GM23338 (cell line): ENCODE measurements at regions not wholly inside any gene's neighbourhood (a gene's known extent, or its start where the extent isn't known, plus 50 kb on each side); places are given as distances from the start of the nearest gene placed in this dataset.

Experiments
- ATAC-seq: fragments of 200-7000 bp; cut with Tn5 transposase; 3 replicates; pipeline ENCODE4 v1.9.1; 2020
- DNase-seq: peaks from one replicate; pipeline ENCODE4 v3.0.0-alpha.2; 2015; ENCODE audit warnings: low spot score
- H2AFZ ChIP-seq: fragments of 200-600 bp; sonication (generic); 2 replicates; pipeline ENCODE4 v1.8.0; 2016; ENCODE audit warnings: antibody characterized with exemption, mild to moderate bottlenecking, moderate library complexity
- H3F3A ChIP-seq: fragments of 200-600 bp; sonication (generic); replicated peaks from 2 replicates; pipeline ENCODE4 v1.8.0; 2017; ENCODE audit warnings: antibody characterized with exemption, mixed run types, low read depth
- H3K27ac ChIP-seq: fragments of 200-600 bp; sonication (generic); 2 replicates; pipeline ENCODE4 v1.6.1; 2016; ENCODE audit warnings: low read depth
- H3K27me3 ChIP-seq: fragments of 200-600 bp; sonication (generic); 2 replicates; pipeline ENCODE4 v1.8.0; 2016; ENCODE audit warnings: mild to moderate bottlenecking, mixed run types, moderate library complexity; ENCODE audit not compliant: insufficient read depth
- H3K36me3 ChIP-seq: fragments of 200-600 bp; sonication (generic); 2 replicates; pipeline ENCODE4 v1.8.0; 2016; ENCODE audit warnings: mild to moderate bottlenecking; ENCODE audit not compliant: insufficient read depth
- H3K4me1 ChIP-seq: fragments of 200-600 bp; sonication (generic); 2 replicates; pipeline ENCODE4 v1.8.0; 2016; ENCODE audit warnings: mild to moderate bottlenecking, moderate library complexity; ENCODE audit not compliant: insufficient read depth
- H3K4me2 ChIP-seq: fragments of 200-600 bp; sonication (generic); 2 replicates; pipeline ENCODE4 v1.7.1; 2017; ENCODE audit warnings: mixed run types
- H3K4me3 ChIP-seq: fragments of 200-600 bp; sonication (generic); 2 replicates; pipeline ENCODE4 v1.6.1; 2016; ENCODE audit warnings: mixed run types
- H3K79me2 ChIP-seq: fragments of 200-600 bp; sonication (generic); replicated peaks from 2 replicates; pipeline ENCODE4 v1.8.0; 2017; ENCODE audit warnings: mild to moderate bottlenecking; ENCODE audit not compliant: insufficient read depth
- H3K9me2 ChIP-seq: fragments of 200-600 bp; sonication (generic); 2 replicates; pipeline ENCODE4 v1.8.0; 2017; ENCODE audit not compliant: insufficient read depth
- H4K20me1 ChIP-seq: fragments of 200-600 bp; sonication (generic); replicated peaks from 2 replicates; pipeline ENCODE4 v1.8.0; 2017; ENCODE audit warnings: mild to moderate bottlenecking; ENCODE audit not compliant: insufficient read depth
- H3K27ac Mint-ChIP-seq: 2 replicates; pipeline ENCODE4 v1.8.0; 2020; ENCODE audit warnings: inconsistent platforms, mild to moderate bottlenecking, moderate library complexity, mixed read lengths
- H3K27me3 Mint-ChIP-seq: 3 replicates; pipeline ENCODE4 v1.8.0; 2022; ENCODE audit warnings: low read depth, mild to moderate bottlenecking, moderate library complexity, mixed read lengths, inconsistent platforms; ENCODE audit not compliant: insufficient read depth, poor library complexity
- H3K36me3 Mint-ChIP-seq: 3 replicates; pipeline ENCODE4 v1.8.0; 2021; ENCODE audit warnings: low read depth, mild to moderate bottlenecking, inconsistent platforms, moderate library complexity, mixed read lengths
- H3K4me1 Mint-ChIP-seq: 3 replicates; pipeline ENCODE4 v1.8.0; 2020; ENCODE audit warnings: mild to moderate bottlenecking, inconsistent platforms, mixed read lengths
- H3K4me3 Mint-ChIP-seq: 3 replicates; pipeline ENCODE4 v1.8.0; 2021; ENCODE audit warnings: moderate library complexity, mild to moderate bottlenecking, inconsistent platforms, mixed read lengths
- H3K9me3 Mint-ChIP-seq: 3 replicates; pipeline ENCODE4 v1.8.0; 2020; ENCODE audit warnings: moderate library complexity, mild to moderate bottlenecking, inconsistent platforms, mixed read lengths
- CREB1 ChIP-seq: fragments of 250-450 bp; sonication (Bioruptor Pico); IDR thresholded peaks from 2 replicates; pipeline ENCODE4 v1.5.0; 2020; ENCODE audit warnings: low read depth, mild to moderate bottlenecking, moderate library complexity
- CTCF ChIP-seq, 2 experiments: fragments of 200-600 bp in 1 of 2; sonication (generic) in 1 of 2; conservative IDR thresholded peaks; 2 replicates each; pipeline versions ENCODE4 v1.5.1 to v1.6.1; 2016 to 2017; ENCODE audit warnings: antibody characterized with exemption in 2 of 2, low read depth in 2 of 2, mild to moderate bottlenecking in 2 of 2, moderate library complexity in 1 of 2
- ETS1 ChIP-seq: IDR thresholded peaks from 2 replicates; pipeline ENCODE4 v1.6.1; 2016; ENCODE audit warnings: antibody characterized with exemption
- EZH2 ChIP-seq: fragments of 200-600 bp; sonication (generic); IDR thresholded peaks from one replicate; pipeline ENCODE4 v1.8.0; 2017; ENCODE audit warnings: antibody characterized with exemption, mild to moderate bottlenecking, low read depth; ENCODE audit not compliant: unreplicated experiment
- EZH2phosphoT487 ChIP-seq: fragments of 200-600 bp; sonication (generic); IDR thresholded peaks from one replicate; pipeline ENCODE4 v1.8.1; 2018; ENCODE audit warnings: antibody characterized with exemption; ENCODE audit not compliant: unreplicated experiment
- JUNB ChIP-seq: IDR thresholded peaks from one replicate; pipeline ENCODE4 v1.6.1; 2016; ENCODE audit warnings: antibody characterized with exemption; ENCODE audit not compliant: unreplicated experiment
- NANOG ChIP-seq: IDR thresholded peaks from 2 replicates; pipeline ENCODE4 v1.6.1; 2016; ENCODE audit warnings: antibody characterized with exemption, borderline replicate concordance
- POLR2AphosphoS5 ChIP-seq: IDR thresholded peaks from 2 replicates; pipeline ENCODE4 v1.6.1; 2016; ENCODE audit warnings: antibody characterized with exemption, low read depth
- REST ChIP-seq: IDR thresholded peaks from one replicate; pipeline ENCODE4 v1.6.1; 2018; ENCODE audit warnings: antibody characterized with exemption; ENCODE audit not compliant: unreplicated experiment
- STAT1 ChIP-seq: IDR thresholded peaks from one replicate; pipeline ENCODE4 v1.6.1; 2016; ENCODE audit warnings: antibody characterized with exemption; ENCODE audit not compliant: unreplicated experiment
- ZNF114 ChIP-seq: fragments of 250-450 bp; sonication (Bioruptor Pico); IDR thresholded peaks from 2 replicates; pipeline ENCODE4 v1.5.0; 2020; ENCODE audit warnings: mild to moderate bottlenecking, moderate library complexity
- ZNF331 ChIP-seq: fragments of 250-450 bp; sonication (Bioruptor Pico); IDR thresholded peaks from 2 replicates; pipeline ENCODE4 v1.5.0; 2020; ENCODE audit warnings: low read depth, mild to moderate bottlenecking, moderate library complexity
- ZNF462 ChIP-seq: fragments of 250-450 bp; sonication (Bioruptor Pico); IDR thresholded peaks from 2 replicates; pipeline ENCODE4 v1.5.0; 2020; ENCODE audit warnings: mild to moderate bottlenecking, moderate library complexity

GRCh38 chr7:25756601-25757000, 395.4 kb upstream of the NFE2L3 start:
- Mint-ChIP-seq H3K9me3 (no peaks in the 10 kb centered on the region; the same call in 2 of the 3 replicates), H3K4me3 (no peak overlapping the region), H3K4me1 (peaks cover 36% of the 10 kb centered on the region), H3K27ac (no peak overlapping the region), H3K27me3 (peaks cover 4% of the 10 kb centered on the region), H3K36me3 (0 out of 3 replicates have a peak, but pooled peaks cover 2% of the 10 kb centered on the region)
- Histone ChIP-seq H3K79me2 (no peaks in the 10 kb centered on the region), H2AFZ (no peak overlapping the region), H4K20me1 (no peaks in the 10 kb centered on the region), H3K9me2 (peaks cover 9% of the 10 kb centered on the region; the same call in 1 of the 2 replicates), H3K27me3 (no peaks in the 10 kb centered on the region), H3K27ac (no peak overlapping the region), H3K4me2 (no peak overlapping the region), H3K4me1 (peaks cover 21% of the 10 kb centered on the region), H3F3A (no peaks in the 10 kb centered on the region), H3K36me3 (no peaks in the 10 kb centered on the region), H3K4me3 (no peak overlapping the region)
- TF ChIP-seq EZH2 (no peak), NANOG (no peak), JUNB (no peak), CTCF (conservative IDR thresholded peaks at IDR 0.05; ENCODE audit: low read depth in 2 of 2) (no peak), CREB1 (CRISPR knock-in tag) (no peak), REST (no peak), EZH2phosphoT487 (no peak), ZNF114 (no peak), STAT1 (no peak), ZNF331 (CRISPR knock-in tag) (no peak), POLR2AphosphoS5 (no peak), ETS1 (no peak), ZNF462 (CRISPR knock-in tag) (no peak)
- DNase-seq (no peak), ATAC-seq (no peak)
